Caco-2 (cell line): ENCODE measurements at regions not wholly inside any gene's neighbourhood (a gene's known extent, or its start where the extent isn't known, plus 50 kb on each side); places are given as distances from the start of the nearest gene placed in this dataset.
A peak's percentile ranks its signal among the peaks of the same experiment; 100 is the strongest.

Source experiments
- BruUV-seq: library from RNA; stranded (reverse); fragments of 400-500 nt; replicated peaks from 2 replicates; lab custom pipeline; 2021; lab: Mats Ljungman, UMichigan
- CTCF ChIA-PET: fragments of 300-600 bp; sonication (Branson Sonifier 250); formaldehyde crosslinking; loops from one replicate; lab custom pipeline; 2022; ENCODE audit warnings: antibody characterized with exemption; lab: Charles Lee
- POLR2A ChIA-PET: fragments of 300-600 bp; sonication (Branson Sonifier 250); formaldehyde crosslinking; loops from one replicate; lab custom pipeline; 2022; ENCODE audit warnings: antibody characterized with exemption; lab: Charles Lee
- DNase-seq, 2 experiments: peaks; one replicate each; pipeline versions ENCODE4 v3.0.0 to v3.0.0-alpha.2; 2020 to 2022
- H3K27me3 ChIP-seq: replicated peaks from 2 replicates; pipeline ENCODE4 v1.6.0; 2011; ENCODE audit warnings: low read length; ENCODE audit not compliant: control insufficient read depth, insufficient read depth
- H3K36me3 ChIP-seq: 2 replicates; pipeline ENCODE4 v1.5.1; 2011; ENCODE audit warnings: low read length; ENCODE audit not compliant: control insufficient read depth, insufficient read depth
- H3K4me1 ChIP-seq: fragments of 250-450 bp; sonication (Bioruptor Pico); 2 replicates; pipeline ENCODE4 v1.5.1; 2020; ENCODE audit warnings: mild to moderate bottlenecking
- H3K4me3 ChIP-seq: 2 replicates; pipeline ENCODE4 v1.5.1; 2011; ENCODE audit warnings: low read depth, mild to moderate bottlenecking, control low read depth, low read length
- H3K9me3 ChIP-seq: fragments of 250-450 bp; sonication (Bioruptor Pico); 2 replicates; pipeline ENCODE4 v1.5.1; 2020; ENCODE audit warnings: mild to moderate bottlenecking, moderate library complexity
- H3K27ac Mint-ChIP-seq: one replicate; pipeline ENCODE4 v1.8.0; 2022; ENCODE audit warnings: mixed read lengths; ENCODE audit not compliant: unreplicated experiment
- H3K27me3 Mint-ChIP-seq: one replicate; pipeline ENCODE4 v1.8.0; 2022; ENCODE audit warnings: mixed read lengths; ENCODE audit not compliant: insufficient read depth, unreplicated experiment
- H3K36me3 Mint-ChIP-seq: one replicate; pipeline ENCODE4 v1.8.0; 2022; ENCODE audit warnings: mild to moderate bottlenecking, mixed read lengths; ENCODE audit not compliant: insufficient read depth, unreplicated experiment
- H3K4me1 Mint-ChIP-seq: one replicate; pipeline ENCODE4 v1.8.0; 2022; ENCODE audit warnings: low read depth, mixed read lengths; ENCODE audit not compliant: unreplicated experiment
- H3K4me3 Mint-ChIP-seq: one replicate; pipeline ENCODE4 v1.8.0; 2022; ENCODE audit warnings: mild to moderate bottlenecking, moderate library complexity, mixed read lengths; ENCODE audit not compliant: unreplicated experiment
- H3K9me3 Mint-ChIP-seq: one replicate; pipeline ENCODE4 v1.8.0; 2022; ENCODE audit warnings: mixed read lengths; ENCODE audit not compliant: unreplicated experiment
- CTCF ChIP-seq, 2 experiments: fragments of 200-600 bp in 1 of 2; IDR thresholded peaks; 1 replicate in 1 of 2; 2 replicates in 1 of 2; pipeline versions ENCODE4 v1.5.1 to v1.8.0; 2011 to 2022; ENCODE audit warnings: antibody characterized with exemption in 1 of 2, control low read depth in 1 of 2, inconsistent platforms in 1 of 2, low read depth in 1 of 2, low read length in 1 of 2, mild to moderate bottlenecking in 1 of 2, moderate library complexity in 1 of 2; ENCODE audit not compliant: insufficient read depth in 1 of 2, severe bottlenecking in 1 of 2, unreplicated experiment in 1 of 2
- intact Hi-C: fragments of 100-400 bp; cut with micrococcal nuclease; formaldehyde crosslinking; loops from one replicate; pipeline ENCODE4 v1.10.0; 2022; ENCODE audit not compliant: unreplicated experiment

- no peak overlapping the region for H3K27ac Mint-ChIP-seq
- H3K36me3 ChIP-seq: no peaks in the 10 kb centered on the region
- ChIA-PET CTCF (no interaction called here), POLR2A (no interaction called here)
- peaks cover 3% of the 10 kb centered on the region for H3K27me3 Mint-ChIP-seq
- no peaks in the 10 kb centered on the region for H3K27me3 ChIP-seq
- 0 out of 2 replicates have a peak, but pooled peaks cover 6% of the 10 kb centered on the region for H3K4me1 ChIP-seq
- intact Hi-C loops: no loop called here
- no peaks in the 10 kb centered on the region for H3K9me3 Mint-ChIP-seq
- no peaks in the 10 kb centered on the region for H3K36me3 Mint-ChIP-seq
- no peak overlapping the region for H3K4me3 Mint-ChIP-seq
- peaks cover 6% of the 10 kb centered on the region for H3K4me1 Mint-ChIP-seq
- no peaks in the 10 kb centered on the region for H3K9me3 ChIP-seq
- DNase-seq: no peak
- H3K4me3 ChIP-seq: no peak overlapping the region
- no TSS peak for BruUV-seq
- no peak for TF ChIP-seq CTCF (IDR thresholded peaks at IDR 0.05; ENCODE audit: insufficient read depth in 1 of 2, low read depth in 1 of 2, low read length in 1 of 2, severe bottlenecking in 1 of 2, unreplicated experiment in 1 of 2)
These were observed 76.9 kb upstream of the PGBD5 start for GRCh38 chr1:230502996-230503395.

- H3K27me3 ChIP-seq: no peaks in the 10 kb centered on the region
- ChIA-PET POLR2A (no interaction called here), CTCF (no interaction called here)
- no peak overlapping the region for H3K4me3 ChIP-seq
- BruUV-seq: no TSS peak
- H3K36me3 ChIP-seq: no peaks in the 10 kb centered on the region
- DNase-seq: no peak
- H3K4me1 Mint-ChIP-seq: peaks cover 6% of the 10 kb centered on the region
- no peak overlapping the region for H3K27ac Mint-ChIP-seq
- intact Hi-C loops: no loop called here
- no peak overlapping the region for H3K4me3 Mint-ChIP-seq
- H3K9me3 ChIP-seq: no peaks in the 10 kb centered on the region
- no peaks in the 10 kb centered on the region for H3K9me3 Mint-ChIP-seq
- 0 out of 2 replicates have a peak, but pooled peaks cover 6% of the 10 kb centered on the region for H3K4me1 ChIP-seq
- H3K36me3 Mint-ChIP-seq: no peaks in the 10 kb centered on the region
- H3K27me3 Mint-ChIP-seq: peaks cover 3% of the 10 kb centered on the region
- no peak for TF ChIP-seq CTCF (IDR thresholded peaks at IDR 0.05; ENCODE audit: insufficient read depth in 1 of 2, low read depth in 1 of 2, low read length in 1 of 2, severe bottlenecking in 1 of 2, unreplicated experiment in 1 of 2)
These were observed 76.2 kb upstream of the PGBD5 start for GRCh38 chr1:230502306-230502705.

GRCh38 chr1:230501849-230502248, 75.7 kb upstream of the PGBD5 start:
- H3K27me3 Mint-ChIP-seq: peaks cover 3% of the 10 kb centered on the region
- H3K36me3 ChIP-seq: no peaks in the 10 kb centered on the region
- H3K9me3 Mint-ChIP-seq: no peaks in the 10 kb centered on the region
- no peaks in the 10 kb centered on the region for H3K9me3 ChIP-seq
- ChIA-PET POLR2A (no interaction called here), CTCF (no interaction called here)
- H3K4me1 Mint-ChIP-seq: peaks cover 6% of the 10 kb centered on the region
- H3K36me3 Mint-ChIP-seq: no peaks in the 10 kb centered on the region
- H3K27ac Mint-ChIP-seq: no peak overlapping the region
- intact Hi-C loops: no loop called here
- peak in 1 of 2 experiments; percentile 6 for DNase-seq
- no peaks in the 10 kb centered on the region for H3K27me3 ChIP-seq
- no TSS peak for BruUV-seq
- no peak overlapping the region for H3K4me3 ChIP-seq
- H3K4me3 Mint-ChIP-seq: no peak overlapping the region
- 0 out of 2 replicates have a peak, but pooled peaks cover 6% of the 10 kb centered on the region for H3K4me1 ChIP-seq
- no peak for TF ChIP-seq CTCF (IDR thresholded peaks at IDR 0.05; ENCODE audit: insufficient read depth in 1 of 2, low read depth in 1 of 2, low read length in 1 of 2, severe bottlenecking in 1 of 2, unreplicated experiment in 1 of 2)
